WERI-Rb-1 (cell line): ENCODE measurements at regions not wholly inside any gene's neighbourhood (a gene's known extent, or its start where the extent isn't known, plus 50 kb on each side); places are given as distances from the start of the nearest gene placed in this dataset.

Experiments used
- DNase-seq: peaks from one replicate; pipeline ENCODE4 v3.0.0-alpha.2; 2020
- H3K27ac ChIP-seq: fragments of 250-450 bp; sonication (Bioruptor Pico); 2 replicates; pipeline ENCODE4 v1.5.1; 2020; ENCODE audit warnings: mild to moderate bottlenecking, moderate library complexity
- H3K27me3 ChIP-seq: fragments of 250-450 bp; sonication (Bioruptor Pico); 2 replicates; pipeline ENCODE4 v1.5.1; 2021; ENCODE audit warnings: mild to moderate bottlenecking, low read depth, moderate library complexity; ENCODE audit not compliant: insufficient read depth, severe bottlenecking
- H3K36me3 ChIP-seq: fragments of 250-450 bp; sonication (Bioruptor Pico); 2 replicates; pipeline ENCODE4 v1.5.1; 2020; ENCODE audit warnings: mild to moderate bottlenecking, moderate library complexity
- H3K4me3 ChIP-seq: 2 replicates; pipeline ENCODE4 v1.5.1; 2011; ENCODE audit warnings: low read depth, mild to moderate bottlenecking, control low read depth, low read length
- H3K9me3 ChIP-seq: fragments of 250-450 bp; sonication (Bioruptor Pico); 2 replicates; pipeline ENCODE4 v1.5.1; 2021; ENCODE audit warnings: mild to moderate bottlenecking, moderate library complexity; ENCODE audit not compliant: severe bottlenecking
- CTCF ChIP-seq: IDR thresholded peaks from 2 replicates; pipeline ENCODE4 v1.5.1; 2011; ENCODE audit warnings: low read depth, mild to moderate bottlenecking, control low read depth, inconsistent platforms, low read length

- Histone ChIP-seq H3K27me3 (no peaks in the 10 kb centered on the region), H3K9me3 (no peaks in the 10 kb centered on the region), H3K27ac (no peak overlapping the region), H3K4me3 (no peak overlapping the region), H3K36me3 (no peaks in the 10 kb centered on the region)
- no peak for DNase-seq
- TF ChIP-seq CTCF = no peak
Measured at GRCh38 chr14:82441270-82441669, 907.6 kb upstream of the SEL1L start.

- no peak for TF ChIP-seq CTCF
- no peak overlapping the region for H3K4me3 ChIP-seq
- no peaks in the 10 kb centered on the region for H3K9me3 ChIP-seq
- H3K27ac ChIP-seq = no peak overlapping the region
- no peaks in the 10 kb centered on the region for H3K27me3 ChIP-seq
- no peaks in the 10 kb centered on the region for H3K36me3 ChIP-seq
- no peak for DNase-seq
Measured at GRCh38 chr14:82445810-82446570, 912.3 kb upstream of the SEL1L start.

- no peaks in the 10 kb centered on the region for H3K27me3 ChIP-seq
- DNase-seq = peak; percentile 29
- H3K27ac ChIP-seq = no peak overlapping the region
Measured at GRCh38 chr14:82447586-82447985, 913.9 kb upstream of the SEL1L start.

GRCh38 chr14:82449926-82450468 is 916.3 kb upstream of the SEL1L start:
- DNase-seq = no peak
- Histone ChIP-seq H3K27ac (no peak overlapping the region), H3K36me3 (no peaks in the 10 kb centered on the region), H3K27me3 (no peaks in the 10 kb centered on the region), H3K9me3 (no peaks in the 10 kb centered on the region), H3K4me3 (no peak overlapping the region)
- TF ChIP-seq CTCF = no peak

More at GRCh38 chr14:82447586-82447985, 913.9 kb upstream of the SEL1L start:
- TF ChIP-seq CTCF = peak; percentile 40
- Histone ChIP-seq H3K36me3 (no peaks in the 10 kb centered on the region), H3K9me3 (no peaks in the 10 kb centered on the region), H3K4me3 (no peak overlapping the region)

- no peak for TF ChIP-seq CTCF
- DNase-seq = no peak
- Histone ChIP-seq H3K4me3 (no peak overlapping the region), H3K27ac (no peak overlapping the region), H3K27me3 (no peaks in the 10 kb centered on the region), H3K9me3 (no peaks in the 10 kb centered on the region), H3K36me3 (no peaks in the 10 kb centered on the region)
Measured at GRCh38 chr14:82451675-82452074, 918.0 kb upstream of the SEL1L start.
